ENCODE measurements at regions not wholly inside any gene's neighbourhood (a gene's known extent, or its start where the extent isn't known, plus 50 kb on each side); places are given as distances from the start of the nearest gene placed in this dataset.

GRCh38 chr15:22259881-22260421 lies 179.6 kb downstream of the OR4M2 start:
- H3K4me2 ChIP-seq, result no peak overlapping the region
- H3K27ac Mint-ChIP-seq, result no peak overlapping the region
- H4K20me1 ChIP-seq (replicated peaks; ENCODE audit: insufficient read depth), result no peaks in the 10 kb centered on the region
- no peaks in the 10 kb centered on the region for H3K27me3 ChIP-seq (ENCODE audit: insufficient read depth)
- no peak for ATAC-seq
- no peak overlapping the region for H2AFZ ChIP-seq
- no peak for DNase-seq (ENCODE audit: low spot score)
- no peaks in the 10 kb centered on the region for H3K9me2 ChIP-seq (ENCODE audit: insufficient read depth)
- TF ChIP-seq JUNB (IDR thresholded peaks at IDR 0.05; ENCODE audit: unreplicated experiment), result no peak
- TF ChIP-seq EZH2 (IDR thresholded peaks at IDR 0.05; ENCODE audit: low read depth, unreplicated experiment), result no peak
- no peak for TF ChIP-seq CTCF (conservative IDR thresholded peaks at IDR 0.05; ENCODE audit: low read depth in 2 of 2)
- no peak for TF ChIP-seq CREB1 (CRISPR knock-in tag; IDR thresholded peaks at IDR 0.05; ENCODE audit: low read depth)
- no peak for TF ChIP-seq ZNF462 (CRISPR knock-in tag; IDR thresholded peaks at IDR 0.05)
- no peak for TF ChIP-seq ZNF114 (CRISPR knock-in tag; IDR thresholded peaks at IDR 0.05)
- H3K27ac ChIP-seq (ENCODE audit: low read depth), result no peak overlapping the region
- H3K36me3 ChIP-seq (ENCODE audit: insufficient read depth), result peaks cover 15% of the 10 kb centered on the region
- H3K27me3 Mint-ChIP-seq (ENCODE audit: insufficient read depth, low read depth, poor library complexity), result peaks cover 24% of the 10 kb centered on the region
- no peak overlapping the region for H3K4me3 ChIP-seq
- H3K4me3 Mint-ChIP-seq, result no peak overlapping the region
- H3K79me2 ChIP-seq (replicated peaks; ENCODE audit: insufficient read depth), result no peaks in the 10 kb centered on the region
- no peaks in the 10 kb centered on the region for H3F3A ChIP-seq (replicated peaks; ENCODE audit: low read depth)
- H3K4me1 Mint-ChIP-seq, result no peaks in the 10 kb centered on the region
- H3K9me3 Mint-ChIP-seq, result peaks cover 25% of the 10 kb centered on the region
- no peaks in the 10 kb centered on the region for H3K4me1 ChIP-seq (ENCODE audit: insufficient read depth)
- peaks cover 58% of the 10 kb centered on the region for H3K36me3 Mint-ChIP-seq (ENCODE audit: low read depth)

All from GM23338 (cell line).